GM21528 (cell line): ENCODE measurements at regions not wholly inside any gene's neighbourhood (a gene's known extent, or its start where the extent isn't known, plus 50 kb on each side); places are given as distances from the start of the nearest gene placed in this dataset.
"Not testable (repeated sequence)": the region's sequence is repeated elsewhere in the genome, so short reads cannot be mapped to it uniquely, and the experiment has no call there.

Experiments used
- ATAC-seq: cut with Tn5 transposase; IDR thresholded peaks from one replicate; pipeline ENCODE4 v1.9.1; 2021; ENCODE audit warnings: mild to moderate bottlenecking, moderate library complexity; ENCODE audit not compliant: unreplicated experiment, low FRiP score

DNA sequence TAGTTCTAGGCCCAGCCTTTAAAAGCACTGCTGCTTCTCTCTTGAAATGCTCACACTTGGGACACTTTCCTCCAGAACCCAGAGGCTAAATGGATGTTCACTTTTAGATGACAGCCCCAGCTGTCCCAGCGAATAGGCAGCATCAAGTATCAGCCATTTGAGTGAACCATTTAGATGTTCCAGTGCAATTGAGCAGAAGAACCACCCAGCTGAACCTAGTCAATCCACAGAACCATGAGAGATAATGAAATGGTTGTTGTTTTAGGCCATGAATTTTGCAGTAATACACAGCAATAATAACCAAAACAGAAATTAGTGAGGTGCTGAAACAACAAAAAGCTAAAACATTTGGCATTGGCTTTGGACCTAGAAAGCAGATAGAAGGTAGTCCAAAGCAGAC is 273.9 kb downstream of the ETV1 start:
- ATAC-seq = no peak

DNA sequence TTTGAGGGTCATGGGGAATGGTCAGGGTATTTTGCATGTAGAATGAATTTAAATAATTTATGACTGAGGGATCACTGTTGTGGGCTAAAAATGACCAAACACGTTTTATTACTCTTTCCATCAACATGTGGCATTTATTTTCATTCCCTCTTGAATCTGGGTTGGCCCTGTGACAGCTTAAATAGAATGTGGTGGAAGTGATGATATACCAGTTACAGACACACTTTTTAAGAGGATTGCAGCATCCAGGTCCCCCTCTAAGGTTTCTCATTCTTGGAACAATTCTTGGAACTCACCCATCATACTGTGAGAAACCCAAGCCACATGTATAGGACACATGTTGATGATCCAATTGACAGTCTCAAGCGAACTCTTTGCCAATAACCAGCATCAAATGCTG is 272.4 kb downstream of the ETV1 start:
- ATAC-seq = no peak

DNA sequence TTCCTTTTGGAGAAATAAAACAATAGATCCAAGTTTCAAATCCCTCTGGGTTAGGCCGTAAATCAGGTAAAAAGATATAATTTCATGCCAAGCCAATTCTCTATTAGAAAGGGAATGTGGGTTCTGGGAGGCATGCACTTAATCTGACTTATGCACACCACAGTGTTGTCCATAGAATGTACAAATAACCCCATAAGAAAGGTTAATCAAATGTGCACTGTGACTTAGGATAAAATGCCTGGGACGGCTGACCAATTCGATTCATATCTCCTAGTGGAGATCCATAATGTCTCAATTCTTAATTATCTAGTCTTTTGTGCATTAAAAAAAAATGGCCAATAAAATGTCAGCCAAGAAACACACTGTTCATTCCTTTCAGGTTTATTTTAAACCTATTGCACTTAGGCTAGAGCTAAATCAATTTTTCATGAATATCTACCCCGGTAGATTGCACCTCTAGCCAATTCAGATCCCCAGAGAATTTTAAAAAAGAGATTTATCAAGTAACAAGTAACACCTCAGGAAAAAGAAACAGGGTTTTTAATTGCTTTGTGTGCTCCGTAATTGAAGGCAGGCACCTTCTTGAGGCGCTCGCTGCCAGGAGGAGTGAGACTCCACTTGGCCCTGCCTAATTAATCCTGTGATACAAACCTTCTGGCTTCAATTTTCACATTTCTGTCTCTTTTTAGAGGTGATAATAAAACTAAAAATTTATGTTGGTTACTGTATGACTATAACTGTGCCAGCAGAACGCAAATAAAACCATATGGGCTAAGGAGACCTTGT is 265.1 kb downstream of the ETV1 start:
- ATAC-seq = no peak

DNA sequence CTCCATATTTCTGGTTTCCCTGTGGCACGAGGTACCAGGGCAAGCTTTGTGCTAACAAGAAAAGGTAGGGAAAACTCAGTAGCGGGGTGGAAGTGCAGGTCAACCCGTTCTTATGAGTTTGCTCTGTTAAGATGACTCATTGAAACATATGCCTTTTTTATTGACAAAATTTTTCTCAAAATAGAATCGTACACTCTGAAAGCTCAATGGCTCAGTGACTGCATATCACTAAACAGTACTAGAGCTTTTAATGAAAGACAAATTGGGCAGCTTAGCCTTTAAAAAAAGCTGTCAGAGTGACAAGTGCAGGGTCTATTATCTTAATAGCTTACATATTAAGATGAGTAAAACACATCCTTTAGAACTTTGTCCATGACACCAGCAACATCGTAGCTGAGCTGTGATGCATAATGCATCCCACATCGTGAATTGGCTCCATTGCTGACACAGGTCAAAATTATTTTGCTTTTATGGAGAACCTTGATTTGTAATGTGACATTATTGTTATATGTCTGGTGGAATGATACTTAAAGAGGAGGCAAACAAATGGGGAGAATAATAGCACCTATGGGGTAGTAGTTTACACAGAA is 264.4 kb downstream of the ETV1 start:
- ATAC-seq = no peak

DNA sequence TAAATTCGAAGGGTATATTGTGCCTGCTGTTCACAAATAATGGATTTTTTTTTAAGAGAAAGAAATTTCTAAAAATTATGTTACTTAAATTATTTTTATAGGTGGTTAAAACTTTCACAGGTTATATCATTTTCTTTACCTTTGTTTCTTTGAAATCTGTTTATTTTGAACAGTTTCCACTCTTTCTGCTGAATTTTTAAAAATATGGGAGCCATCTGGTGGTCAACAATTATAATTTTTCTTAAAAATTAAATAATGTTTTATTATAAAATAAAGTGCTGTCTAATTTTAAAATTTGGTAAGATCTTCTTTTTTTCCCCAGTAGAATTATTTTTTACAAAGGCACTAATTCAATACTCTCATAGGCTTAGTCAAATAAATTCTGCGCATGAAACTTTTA is 263.9 kb downstream of the ETV1 start:
- ATAC-seq = no peak

DNA sequence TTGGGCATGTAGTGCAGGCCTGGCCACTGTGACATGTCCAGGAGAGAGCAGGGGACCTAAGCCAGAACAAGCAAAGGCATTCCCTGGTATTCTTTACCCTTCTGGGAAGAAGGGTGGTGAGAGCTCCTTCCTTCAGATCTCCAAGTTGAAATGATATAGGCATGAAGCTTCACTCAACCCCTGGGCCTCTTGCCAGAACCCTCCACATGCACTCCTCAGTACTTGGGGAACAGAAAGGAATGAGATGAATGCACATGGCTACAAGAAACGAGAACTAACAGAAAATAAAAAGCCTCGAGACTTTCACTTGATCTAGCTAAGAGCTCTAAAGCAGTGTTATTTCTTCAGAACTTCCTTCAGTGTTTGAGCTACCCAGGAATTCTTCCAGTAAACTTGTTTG is 262.2 kb downstream of the ETV1 start:
- no peak for ATAC-seq

DNA sequence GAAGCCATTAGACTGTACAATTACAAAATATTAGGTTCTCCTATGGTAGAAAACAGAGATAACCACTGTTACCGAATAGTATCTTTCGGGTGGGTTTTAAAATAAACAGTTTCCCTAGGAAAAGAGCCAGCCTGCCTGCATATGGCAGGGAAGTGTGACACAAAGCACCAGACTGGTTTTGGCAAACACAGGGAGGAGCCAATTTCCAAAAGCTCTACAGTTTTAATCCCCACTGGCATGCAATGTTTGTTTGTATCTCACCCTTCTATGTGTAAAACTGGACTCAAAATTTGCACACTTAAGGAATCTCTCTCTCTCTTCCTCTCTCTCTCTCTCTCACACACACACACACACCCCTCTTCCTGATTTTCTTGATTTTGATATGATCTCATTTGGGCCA is 261.7 kb downstream of the ETV1 start:
- no peak for ATAC-seq

DNA sequence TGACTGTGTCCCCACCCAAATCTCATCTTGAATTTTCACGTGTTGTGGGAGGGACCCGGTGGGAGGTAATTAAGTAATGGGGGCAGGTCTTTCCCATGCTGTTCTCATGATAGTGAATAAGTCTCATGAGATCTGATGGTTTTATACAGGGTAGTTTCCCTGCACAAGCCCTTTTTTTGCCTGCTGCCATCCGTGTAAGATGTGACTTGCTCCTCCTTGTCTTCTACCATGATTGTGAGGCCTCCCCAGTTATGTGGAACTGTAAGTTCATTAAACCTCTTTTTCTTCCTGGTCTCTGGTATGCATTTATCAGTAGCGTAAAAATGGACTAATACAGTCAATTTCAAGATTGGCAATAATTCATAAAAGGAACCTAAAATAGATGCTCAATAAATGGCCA is 261.0 kb downstream of the ETV1 start:
- ATAC-seq = not testable (repeated sequence)

DNA sequence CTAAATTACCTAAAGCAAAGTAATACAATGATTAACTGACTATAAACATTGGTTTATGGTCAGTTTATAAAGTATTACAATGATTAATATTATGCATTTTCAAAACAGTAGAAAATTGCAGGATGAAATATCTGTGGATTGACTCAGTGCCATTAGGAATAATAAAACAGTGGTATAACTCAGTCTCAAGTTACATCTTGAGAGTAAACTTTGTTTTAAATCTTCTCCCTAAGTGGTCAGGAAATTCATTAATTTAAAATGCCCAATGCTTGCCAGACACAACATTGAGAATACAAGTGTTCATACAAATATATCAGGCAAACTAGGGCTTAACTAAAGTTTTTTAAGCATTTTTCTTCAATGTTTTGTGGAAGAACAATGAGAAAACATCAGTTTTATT is 257.8 kb downstream of the ETV1 start:
- no peak for ATAC-seq

DNA sequence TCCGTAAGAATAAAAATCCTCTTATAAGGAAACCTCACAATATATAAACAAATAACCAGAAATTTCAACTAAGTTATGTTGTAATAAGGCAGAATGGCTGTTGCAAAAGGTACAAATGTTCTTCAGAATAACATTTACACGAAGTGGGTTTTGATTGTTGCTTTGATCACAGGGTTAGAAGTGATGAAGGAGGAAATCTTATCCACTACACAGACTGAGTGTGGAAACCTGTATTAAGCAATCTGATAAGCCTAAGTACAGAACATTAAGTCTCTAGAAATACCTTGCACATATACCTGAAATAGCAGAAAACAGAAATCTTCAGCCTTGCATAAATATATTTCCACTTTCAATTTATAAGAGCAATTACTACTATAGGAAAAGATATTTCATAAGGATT is 251.9 kb downstream of the ETV1 start:
- ATAC-seq = no peak

DNA sequence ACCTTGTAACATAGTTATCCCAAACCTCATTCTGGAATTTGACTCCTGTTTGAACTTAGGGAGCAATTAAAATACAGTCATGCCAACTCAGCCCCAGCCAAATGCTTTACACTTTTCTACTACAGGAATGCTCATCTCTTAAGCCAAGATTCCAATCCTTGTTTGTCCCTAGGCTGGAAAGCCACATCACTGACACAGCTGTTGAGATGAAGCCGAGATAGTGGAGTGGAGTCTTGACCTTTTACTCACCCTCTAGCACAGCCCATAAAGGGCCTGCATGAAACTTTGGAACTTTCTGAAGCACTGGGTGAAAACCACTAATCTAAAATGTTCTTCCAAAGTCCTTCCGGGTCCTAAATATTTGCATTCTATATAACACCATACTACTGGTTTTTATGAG is 247.3 kb downstream of the ETV1 start:
- no peak for ATAC-seq

DNA sequence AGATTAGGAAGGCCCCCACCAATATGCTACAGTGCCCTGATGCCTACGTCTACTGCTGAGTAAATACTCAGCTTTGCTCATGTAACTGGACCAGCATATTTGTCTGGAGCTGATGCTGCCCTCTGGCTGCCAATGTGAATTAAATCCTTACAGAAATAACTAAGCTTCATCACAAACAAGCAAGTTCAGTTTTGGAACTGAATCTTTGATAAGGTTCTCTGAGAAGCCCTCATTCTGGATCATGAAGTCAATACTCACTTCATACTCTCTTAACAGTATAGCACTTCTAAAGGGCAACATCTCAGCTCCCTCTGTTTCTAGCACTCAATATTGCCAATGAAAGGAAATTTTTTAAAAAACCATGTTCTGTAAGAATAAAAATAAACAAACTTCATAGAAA is 246.7 kb downstream of the ETV1 start:
- ATAC-seq = no peak

DNA sequence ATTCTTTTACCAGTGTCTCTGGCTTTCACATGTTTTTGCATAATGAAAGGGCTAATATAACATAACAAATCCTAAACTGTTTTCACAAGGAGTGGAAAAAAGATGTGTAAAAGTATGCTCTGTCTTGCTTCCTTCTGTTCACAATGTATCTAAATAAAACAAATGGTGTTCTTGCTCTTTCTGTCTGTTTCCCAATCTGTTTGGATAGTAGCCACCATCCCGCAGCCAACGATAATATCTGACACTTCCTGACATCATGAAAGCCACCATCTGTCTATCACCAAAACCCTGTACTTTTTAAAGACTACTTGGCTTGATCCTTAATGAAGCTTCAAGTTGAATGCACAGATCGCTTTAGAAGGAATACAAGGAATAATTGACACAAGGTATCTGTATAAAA is 246.2 kb downstream of the ETV1 start:
- no peak for ATAC-seq

DNA sequence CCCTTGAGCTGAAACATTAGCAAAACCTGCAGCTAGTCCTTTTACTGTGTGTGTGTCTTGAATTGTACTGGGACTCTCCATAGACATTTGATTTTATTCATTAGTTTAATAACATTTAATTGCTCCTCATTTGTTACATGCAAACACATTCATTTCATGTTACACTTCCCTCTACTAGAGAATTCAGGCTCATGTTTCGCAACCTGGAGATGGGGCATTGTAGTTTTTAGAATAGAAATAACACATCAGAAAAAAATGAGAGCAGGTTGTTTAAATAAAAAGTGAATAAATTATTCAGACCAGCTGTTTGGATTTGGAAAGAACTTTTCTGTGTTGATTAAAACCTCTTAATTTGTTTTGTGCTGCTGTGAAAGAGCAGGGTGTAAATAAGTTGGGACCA is 243.9 kb downstream of the ETV1 start:
- no peak for ATAC-seq

DNA sequence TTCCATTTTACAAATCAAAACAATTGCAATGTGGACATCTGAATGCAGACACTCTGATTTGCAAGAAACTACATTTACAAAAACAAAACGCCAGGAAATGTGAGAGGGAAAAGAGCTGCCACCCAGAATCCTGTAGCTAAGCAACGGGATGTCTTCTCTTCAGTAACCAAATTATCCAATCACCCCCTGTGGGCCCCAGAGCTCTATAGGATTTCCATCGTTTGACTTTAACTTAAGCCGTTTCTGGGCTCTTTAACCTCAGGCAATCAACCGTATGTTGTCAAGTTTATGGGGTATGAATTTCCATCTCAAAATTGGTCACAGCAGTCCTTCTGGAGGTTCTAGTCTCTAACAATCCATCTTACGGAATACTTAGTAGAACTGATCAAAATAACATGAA is 240.5 kb downstream of the ETV1 start:
- no peak for ATAC-seq

DNA sequence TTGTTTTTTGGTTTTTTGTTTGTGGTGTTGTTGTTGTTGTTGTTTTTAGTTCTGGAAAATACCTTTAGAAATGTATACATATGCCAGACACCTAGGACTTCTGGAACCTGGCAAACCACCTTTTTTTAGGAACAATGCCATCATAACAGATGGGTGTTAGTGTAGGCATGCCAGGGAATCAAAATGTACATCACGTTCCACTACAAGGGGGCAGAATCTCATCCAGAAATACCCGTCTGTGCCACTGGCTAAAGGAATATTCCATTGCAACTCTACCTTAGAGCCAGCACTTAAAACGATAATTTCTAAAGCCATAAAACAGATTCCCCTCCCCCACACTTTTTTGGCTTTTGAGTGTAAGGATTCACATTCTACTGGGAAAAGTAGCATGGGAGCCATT is 239.8 kb downstream of the ETV1 start:
- no peak for ATAC-seq

DNA sequence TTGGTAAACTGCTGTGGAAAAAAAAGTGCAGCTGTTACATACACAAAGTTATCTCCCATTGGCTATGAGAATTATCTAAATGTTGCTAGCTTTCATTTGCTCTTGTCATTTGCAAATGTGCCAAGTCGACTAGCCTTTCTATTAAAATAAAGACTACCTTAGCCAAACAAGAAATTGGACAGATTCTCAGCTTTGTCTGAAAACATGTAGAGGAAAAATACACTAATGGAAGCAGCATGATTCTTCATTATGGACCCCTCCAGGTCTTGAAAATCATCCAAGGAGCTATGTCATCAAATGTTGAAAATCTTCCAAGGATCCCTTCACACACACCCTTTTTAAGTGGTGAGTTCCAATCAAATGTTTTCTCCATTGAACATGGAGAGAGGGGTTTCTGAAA is 237.7 kb downstream of the ETV1 start:
- ATAC-seq = no peak

DNA sequence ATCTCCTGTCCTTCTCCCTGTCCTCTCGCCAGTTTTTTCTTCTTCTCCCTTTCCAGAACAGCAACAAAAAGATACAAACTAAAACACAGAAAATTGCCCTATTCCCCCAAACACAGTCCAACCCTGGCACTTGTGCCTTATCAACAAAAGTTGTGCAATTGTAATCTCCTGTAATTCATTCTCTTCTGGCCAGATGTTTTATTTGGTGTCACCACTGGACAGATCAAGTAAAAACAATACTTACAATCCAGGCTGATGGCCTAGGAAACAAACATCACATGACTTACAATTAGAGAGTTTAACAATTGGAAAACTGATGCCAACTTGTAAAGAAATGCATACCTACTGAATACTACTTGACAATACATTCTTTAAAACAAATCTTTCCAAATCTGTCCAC is 231.6 kb downstream of the ETV1 start:
- ATAC-seq = no peak

DNA sequence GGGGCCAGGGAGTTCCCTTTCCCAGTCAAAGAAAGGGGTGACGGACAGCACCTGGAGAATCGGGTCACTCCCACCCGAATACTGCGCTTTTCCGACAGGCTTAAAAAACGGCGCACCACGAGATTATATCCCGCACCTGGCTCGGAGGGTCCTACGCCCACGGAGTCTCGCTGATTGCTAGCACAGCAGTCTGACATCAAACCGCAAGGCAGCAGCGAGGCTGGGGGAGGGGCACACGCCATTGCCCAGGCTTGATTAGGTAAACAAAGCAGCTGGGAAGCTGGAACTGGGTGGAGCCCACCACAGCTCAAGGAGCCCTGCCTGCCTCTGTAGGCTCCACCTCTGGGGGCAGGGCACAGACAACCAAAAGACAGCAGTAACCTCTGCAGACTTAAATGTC is 223.6 kb downstream of the ETV1 start:
- not testable (repeated sequence) for ATAC-seq

DNA sequence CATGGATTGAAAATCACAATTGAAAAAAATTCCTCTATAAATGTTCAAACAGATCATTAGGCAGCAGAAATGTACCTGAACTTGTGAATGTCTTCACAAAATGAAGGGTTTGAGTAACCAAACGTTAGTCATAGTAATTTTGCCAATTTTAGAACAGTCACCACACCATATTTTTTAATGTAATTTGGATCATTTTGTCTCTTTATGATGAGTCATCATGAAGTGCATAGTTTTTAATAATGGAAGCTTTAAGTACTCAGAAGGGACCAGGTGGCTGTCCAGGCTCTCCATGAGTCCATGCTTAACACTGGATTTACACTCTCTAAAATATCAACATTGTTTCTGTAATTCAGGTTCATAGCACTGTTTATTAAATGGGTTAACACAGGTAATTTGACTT is 219.2 kb downstream of the ETV1 start:
- no peak for ATAC-seq

DNA sequence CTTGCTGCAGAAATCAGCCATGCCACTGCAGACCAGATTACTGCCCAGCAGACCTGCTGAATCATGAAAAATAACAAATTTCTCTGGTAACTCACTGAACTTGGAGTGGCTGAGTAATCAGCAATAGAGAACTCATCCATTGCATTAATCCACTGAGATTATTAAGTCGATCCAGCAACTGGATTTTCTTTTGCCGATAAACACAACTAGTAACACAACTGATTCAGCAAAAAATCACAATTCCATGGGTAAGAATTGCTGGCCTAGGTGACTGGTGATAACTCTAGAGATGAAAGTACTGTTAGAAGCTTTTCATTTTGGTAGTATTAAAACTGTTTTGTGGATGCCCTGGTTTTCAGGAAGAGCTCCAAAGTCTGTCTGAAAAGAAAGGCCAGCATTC is 214.5 kb downstream of the ETV1 start:
- no peak for ATAC-seq

DNA sequence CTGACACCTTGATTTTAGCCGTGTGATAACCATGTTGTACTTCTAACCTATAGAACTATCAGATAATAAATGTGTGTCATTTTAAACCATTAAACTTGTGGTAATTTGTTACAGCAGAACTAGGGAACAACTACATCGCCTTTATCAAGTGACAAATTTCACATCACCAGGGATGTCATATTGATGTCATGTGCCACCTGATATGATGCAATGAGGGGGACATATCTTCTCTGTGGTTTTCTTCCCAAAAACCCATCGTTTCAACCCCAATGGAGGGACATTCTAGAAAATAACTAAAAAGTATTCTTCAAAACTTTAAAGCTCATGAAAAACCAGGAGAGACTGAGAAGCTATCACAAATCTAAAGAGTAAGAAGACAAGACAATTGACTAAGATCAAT is 212.2 kb downstream of the ETV1 start:
- no peak for ATAC-seq

DNA sequence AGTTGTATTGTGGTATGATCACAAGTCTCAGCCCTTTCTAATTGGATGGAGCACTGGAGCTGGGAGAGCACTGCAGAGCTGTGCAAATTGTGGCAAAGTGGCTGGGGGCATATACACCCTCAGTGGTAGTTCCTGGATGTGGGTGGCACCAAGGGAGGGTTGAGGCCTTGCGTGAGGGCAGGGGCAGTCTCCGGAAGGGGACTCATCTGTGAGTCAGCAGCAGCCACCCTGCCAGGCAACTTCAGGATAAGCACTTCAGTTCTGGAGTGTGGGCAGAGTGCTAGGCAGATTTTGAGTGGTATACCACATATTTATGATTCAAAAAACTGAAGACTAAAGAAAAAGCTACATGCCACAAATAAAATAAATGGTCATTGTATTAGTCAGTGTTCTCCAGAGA is 210.5 kb downstream of the ETV1 start:
- no peak for ATAC-seq
